Right atrium auricular region (tissue), 2 donors: ENCODE measurements at regions not wholly inside any gene's neighbourhood (a gene's known extent, or its start where the extent isn't known, plus 50 kb on each side); places are given as distances from the start of the nearest gene placed in this dataset.
A peak's percentile ranks its signal among the peaks of the same experiment; 100 is the strongest.

Experiments
- DNase-seq: peaks from one replicate; pipeline ENCODE4 v3.0.0-alpha.2; 2019; ENCODE audit warnings: low spot score
- H3K27ac ChIP-seq, 2 donors: fragments of 200-600 bp; sonication (generic); 1 replicate in 1 of 2; 2 replicates in 1 of 2; pipeline ENCODE4 v1.5.1; 2016 to 2019
- H3K27me3 ChIP-seq, 2 donors: fragments of 200-600 bp; sonication (generic); one replicate each; pipeline versions ENCODE4 v1.5.1 to v1.6.0; 2017 to 2019
- H3K36me3 ChIP-seq: fragments of 200-600 bp; sonication (generic); one replicate; pipeline ENCODE4 v1.5.1; 2016
- H3K4me1 ChIP-seq, 2 donors: fragments of 200-600 bp; sonication (generic); one replicate each; pipeline versions ENCODE4 v1.5.1 to v1.6.0; 2017 to 2019
- H3K4me3 ChIP-seq, 2 donors: fragments of 200-600 bp; sonication (generic); 1 replicate in 1 of 2; 2 replicates in 1 of 2; pipeline ENCODE4 v1.5.1; 2017 to 2019; ENCODE audit warnings: mild to moderate bottlenecking in 1 of 2, moderate library complexity in 1 of 2
- H3K9me3 ChIP-seq, 2 donors: fragments of 200-600 bp; sonication (generic); one replicate each; pipeline ENCODE4 v1.5.1; 2019
- CTCF ChIP-seq, 2 donors: fragments of 200-600 bp; sonication (generic); IDR thresholded peaks; one replicate each; pipeline ENCODE4 v1.5.1; 2019; ENCODE audit warnings: antibody characterized with exemption in 2 of 2

DNA sequence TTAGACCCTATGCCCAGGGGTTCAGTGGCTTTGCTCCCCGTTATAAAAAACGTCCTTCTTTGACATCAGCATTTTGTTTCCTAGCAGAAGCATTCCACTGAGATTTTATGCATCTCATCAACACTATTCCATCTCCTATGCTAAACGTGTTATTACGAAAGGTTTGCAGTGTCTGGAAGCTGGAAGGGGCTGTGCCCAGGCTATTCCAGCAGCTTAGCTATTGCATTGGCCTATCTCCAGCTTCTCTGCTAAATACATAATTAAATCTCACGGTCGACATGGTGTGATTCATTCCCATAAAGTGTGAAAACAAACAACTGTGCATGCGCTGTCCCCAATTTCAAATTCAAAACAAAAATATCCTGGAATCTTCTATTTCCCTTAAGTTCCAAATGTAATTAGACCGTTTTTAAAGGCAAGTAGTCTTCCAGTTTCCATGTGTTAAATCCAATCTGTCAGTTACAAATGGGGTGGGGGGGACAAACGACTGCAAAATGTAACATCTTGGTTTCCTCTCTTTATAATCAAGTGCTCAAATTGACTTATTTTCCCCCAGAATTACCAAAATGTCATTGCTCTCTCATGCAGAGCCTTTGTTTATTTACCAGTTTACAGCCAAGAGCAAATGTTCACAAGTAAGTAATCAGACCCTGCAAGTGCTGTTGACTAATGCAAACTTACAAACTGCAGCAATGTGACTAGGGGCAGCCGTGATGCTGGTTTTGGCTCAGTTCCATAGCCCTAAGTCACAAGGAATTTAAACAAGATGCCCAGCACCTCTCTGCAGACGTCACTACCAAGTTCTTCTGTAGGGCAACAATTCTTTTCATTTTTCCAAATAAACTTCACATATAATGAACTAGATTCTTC is 212.3 kb upstream of the RORB start:
- no peak for DNase-seq
- no peak overlapping the region for H3K4me3 ChIP-seq
- no peaks in the 10 kb centered on the region for H3K9me3 ChIP-seq
- no peak for TF ChIP-seq CTCF (IDR thresholded peaks at IDR 0.05)
- H3K27me3 ChIP-seq, result no peaks in the 10 kb centered on the region
- no peaks in the 10 kb centered on the region for H3K36me3 ChIP-seq
- H3K4me1 ChIP-seq, result no peaks in the 10 kb centered on the region
- H3K27ac ChIP-seq, result no peak overlapping the region

GRCh38 chr9:74293479-74293878 is 203.7 kb upstream of the RORB start:
- no peak for DNase-seq
- Histone ChIP-seq H3K4me1 (no peaks in the 10 kb centered on the region), H3K27ac (no peak overlapping the region), H3K36me3 (no peaks in the 10 kb centered on the region), H3K27me3 (no peaks in the 10 kb centered on the region), H3K9me3 (no peaks in the 10 kb centered on the region), H3K4me3 (no peak overlapping the region)
- TF ChIP-seq CTCF (IDR thresholded peaks at IDR 0.05), result no peak

DNA sequence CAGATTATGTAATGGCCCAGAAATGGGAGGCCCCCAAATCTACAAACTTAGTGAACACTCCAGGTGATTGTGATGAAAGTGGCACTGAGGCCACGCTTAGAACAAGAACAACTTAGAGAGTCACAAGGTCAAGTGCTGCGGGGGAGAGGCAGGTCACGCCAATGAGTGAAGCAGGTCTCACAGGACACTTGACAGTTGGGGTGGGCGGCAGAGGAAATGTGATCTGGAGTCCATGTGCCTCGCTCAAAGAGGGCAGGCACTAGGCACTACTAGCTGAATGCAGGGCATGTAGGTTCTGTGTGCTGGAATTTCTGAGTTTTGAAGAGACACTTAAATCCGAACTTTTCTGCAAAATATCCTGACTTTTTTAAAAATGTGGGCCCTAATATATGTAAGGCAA is 193.2 kb upstream of the RORB start:
- H3K36me3 ChIP-seq, result no peaks in the 10 kb centered on the region
- DNase-seq, result no peak
- H3K27me3 ChIP-seq, result no peaks in the 10 kb centered on the region
- H3K9me3 ChIP-seq, result no peaks in the 10 kb centered on the region
- no peak overlapping the region for H3K4me3 ChIP-seq
- H3K27ac ChIP-seq, result no peak overlapping the region
- no peaks in the 10 kb centered on the region for H3K4me1 ChIP-seq
- TF ChIP-seq CTCF (IDR thresholded peaks at IDR 0.05), result no peak

- H3K4me1 ChIP-seq, result no peaks in the 10 kb centered on the region
- DNase-seq, result no peak
- TF ChIP-seq CTCF (IDR thresholded peaks at IDR 0.05), result no peak
- H3K4me3 ChIP-seq, result no peak overlapping the region
- no peaks in the 10 kb centered on the region for H3K36me3 ChIP-seq
- H3K9me3 ChIP-seq, result no peaks in the 10 kb centered on the region
- H3K27ac ChIP-seq, result no peak overlapping the region
- no peaks in the 10 kb centered on the region for H3K27me3 ChIP-seq
Observed at GRCh38 chr9:74304598-74304997, 192.5 kb upstream of the RORB start.

DNA sequence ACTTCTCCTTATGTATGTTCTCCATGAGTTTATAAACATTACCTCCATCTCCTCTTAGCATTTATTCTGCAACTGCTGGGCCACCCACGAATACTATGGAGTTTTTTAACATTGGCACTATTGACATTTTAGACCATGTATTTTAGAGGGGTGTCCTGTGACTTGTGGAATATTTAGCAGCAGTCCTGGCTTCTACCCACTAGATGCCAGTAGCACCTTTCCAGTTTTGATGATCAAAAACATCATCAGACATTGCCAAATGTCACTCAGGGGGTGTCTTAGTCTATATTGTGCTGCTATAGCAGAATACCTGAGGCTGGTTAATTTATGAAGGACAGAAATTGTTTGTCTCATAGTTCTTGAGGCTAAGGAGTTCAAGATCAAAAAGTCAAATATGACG is 187.5 kb upstream of the RORB start:
- H3K4me3 ChIP-seq, result no peak overlapping the region
- peaks cover 0 to 10% of the 10 kb centered on the region in 2 donors for H3K9me3 ChIP-seq
- H3K4me1 ChIP-seq, result no peaks in the 10 kb centered on the region
- peak in 1 of 2 donors; percentile 37 for TF ChIP-seq CTCF (IDR thresholded peaks at IDR 0.05)
- DNase-seq, result no peak
- no peaks in the 10 kb centered on the region for H3K36me3 ChIP-seq
- no peak overlapping the region for H3K27ac ChIP-seq
- no peaks in the 10 kb centered on the region for H3K27me3 ChIP-seq

GRCh38 chr9:74317235-74317634 is 179.9 kb upstream of the RORB start:
- Histone ChIP-seq H3K36me3 (no peaks in the 10 kb centered on the region), H3K27me3 (no peaks in the 10 kb centered on the region), H3K9me3 (peaks cover 0 to 3% of the 10 kb centered on the region in 2 donors), H3K27ac (no peak overlapping the region), H3K4me1 (no peaks in the 10 kb centered on the region), H3K4me3 (no peak overlapping the region)
- no peak for DNase-seq
- no peak for TF ChIP-seq CTCF (IDR thresholded peaks at IDR 0.05)
